ENCODE measurements at regions not wholly inside any gene's neighbourhood (a gene's known extent, or its start where the extent isn't known, plus 50 kb on each side); places are given as distances from the start of the nearest gene placed in this dataset.

GRCh38 chr13:90999401-90999800 is 348.1 kb upstream of the MIR17HG start:
- intact Hi-C loops (cut with micrococcal nuclease), result no loop called here
- no peak overlapping the region for H2BK15ac ChIP-seq (ENCODE audit: low read depth, low read length)

More at GRCh38 chr13:90999401-90999800, 348.1 kb upstream of the MIR17HG start:
- H3K14ac ChIP-seq (replicated peaks; ENCODE audit: low read depth, low read length), result no peak overlapping the region
- H3K4me3 ChIP-seq (ENCODE audit: insufficient read depth, low read depth, low read length), result no peak overlapping the region
- no peaks in the 10 kb centered on the region for H3K4me1 ChIP-seq (ENCODE audit: control insufficient read depth, insufficient read depth, low read length)
- H3K36me3 ChIP-seq (ENCODE audit: control insufficient read depth, insufficient read depth, low read length), result no peaks in the 10 kb centered on the region
- no peak overlapping the region for H4K8ac ChIP-seq (ENCODE audit: low read depth in 2 of 2, low read length in 2 of 2)
- H4K5ac ChIP-seq (ENCODE audit: low read depth, low read length), result no peak overlapping the region
- no peak overlapping the region for H3K4me2 ChIP-seq (ENCODE audit: low read depth, low read length)
- 0 out of 2 replicates have a peak, but pooled peaks cover 2% of the 10 kb centered on the region for H3K9me3 ChIP-seq (ENCODE audit: control insufficient read depth, insufficient read depth, low read length)
- H3K27ac ChIP-seq (ENCODE audit: insufficient read depth, low read length), result no peak overlapping the region
- ATAC-seq (ENCODE audit: low read depth) (no peak), DNase-seq (no peak)
- H3K9ac ChIP-seq (ENCODE audit: low read depth, low read length), result no peak overlapping the region
- no peak overlapping the region for H2BK20ac ChIP-seq (ENCODE audit: low read depth, low read length)
- H2AFZ ChIP-seq (replicated peaks; ENCODE audit: low read length, poor library complexity), result no peak overlapping the region
- H2BK5ac ChIP-seq (ENCODE audit: low read depth, low read length, poor library complexity, severe bottlenecking), result no peak overlapping the region
- ChIA-PET POLR2A (ENCODE audit: unreplicated experiment) (no interaction called here), CTCF (no interaction called here)
- no peak overlapping the region for H3K23ac ChIP-seq (ENCODE audit: low read depth, low read length)
- TF ChIP-seq BHLHE40 (IDR thresholded peaks at IDR 0.05; ENCODE audit: low read depth, low read length) (no peak), RFX5 (IDR thresholded peaks at IDR 0.05; ENCODE audit: low read depth, low read length) (no peak), MAFK (IDR thresholded peaks at IDR 0.05; ENCODE audit: low read depth, low read length) (no peak), POLR2A (IDR thresholded peaks at IDR 0.05; ENCODE audit: low read depth, low read length) (no peak), CEBPB (IDR thresholded peaks at IDR 0.05; ENCODE audit: low read depth, low read length) (no peak)
- no peak overlapping the region for H2BK120ac ChIP-seq (ENCODE audit: low read depth, low read length)
- BruUV-seq (replicated peaks), result no TSS peak
- no peaks in the 10 kb centered on the region for H4K20me1 ChIP-seq (ENCODE audit: insufficient read depth, low read length)
- H3K18ac ChIP-seq (ENCODE audit: low read depth, low read length), result no peak overlapping the region
- dilution Hi-C loops (cut with HindIII; ENCODE audit: low sequenced_read_pairs, unreplicated experiment), result no loop called here
- in situ Hi-C loops (cut with MboI; ENCODE audit: low sequenced_read_pairs), result no loop called here
- H2AK9ac ChIP-seq (replicated peaks; ENCODE audit: low read depth, low read length, poor library complexity), result no peak overlapping the region
- no peak overlapping the region for H4K91ac ChIP-seq (ENCODE audit: insufficient read depth, low read depth, low read length)
- H3K27me3 ChIP-seq (ENCODE audit: control insufficient read depth, insufficient read depth, low read length), result no peaks in the 10 kb centered on the region
- no peak overlapping the region for H3K56ac ChIP-seq (ENCODE audit: extremely low read depth, insufficient read depth, low read length)
- no peaks in the 10 kb centered on the region for H3K79me1 ChIP-seq (ENCODE audit: low read depth in 1 of 2, low read length in 2 of 2)
- no peak overlapping the region for H3K4ac ChIP-seq (ENCODE audit: low read depth, low read length)
- no peaks in the 10 kb centered on the region for H3K9me1 ChIP-seq (ENCODE audit: insufficient read depth, low read length)
- H2AK5ac ChIP-seq (ENCODE audit: low read depth, low read length), result no peak overlapping the region

Data from IMR-90 (cell line).